ENCODE measurements at regions not wholly inside any gene's neighbourhood (a gene's known extent, or its start where the extent isn't known, plus 50 kb on each side); places are given as distances from the start of the nearest gene placed in this dataset.

- TF ChIP-seq CTBP1 (IDR thresholded peaks at IDR 0.05; ENCODE audit: borderline replicate concordance) (no peak), SP1 (IDR thresholded peaks at IDR 0.05) (no peak), ELF4 (IDR thresholded peaks at IDR 0.05) (no peak), ZNF384 (IDR thresholded peaks at IDR 0.05) (peak; percentile 52; the same call in 1 of the 2 replicates), FOXK2 (IDR thresholded peaks at IDR 0.05) (no peak), LEF1 (IDR thresholded peaks at IDR 0.05; ENCODE audit: borderline replicate concordance) (no peak), FOXM1 (IDR thresholded peaks at IDR 0.05; ENCODE audit: borderline replicate concordance) (no peak), TARDBP (IDR thresholded peaks at IDR 0.05) (no peak), HDGF (IDR thresholded peaks at IDR 0.05; ENCODE audit: borderline replicate concordance) (no peak), SUZ12 (IDR thresholded peaks at IDR 0.05) (no peak)
These were observed 830.2 kb upstream of the SPRY2 start for GRCh38 chr13:81171065-81171647.
